ENCODE measurements at regions not wholly inside any gene's neighbourhood (a gene's known extent, or its start where the extent isn't known, plus 50 kb on each side); places are given as distances from the start of the nearest gene placed in this dataset.

GRCh38 chr1:177891809-177892208 lies 78.0 kb downstream of the SEC16B start:
- TF ChIP-seq, protein P1, sequence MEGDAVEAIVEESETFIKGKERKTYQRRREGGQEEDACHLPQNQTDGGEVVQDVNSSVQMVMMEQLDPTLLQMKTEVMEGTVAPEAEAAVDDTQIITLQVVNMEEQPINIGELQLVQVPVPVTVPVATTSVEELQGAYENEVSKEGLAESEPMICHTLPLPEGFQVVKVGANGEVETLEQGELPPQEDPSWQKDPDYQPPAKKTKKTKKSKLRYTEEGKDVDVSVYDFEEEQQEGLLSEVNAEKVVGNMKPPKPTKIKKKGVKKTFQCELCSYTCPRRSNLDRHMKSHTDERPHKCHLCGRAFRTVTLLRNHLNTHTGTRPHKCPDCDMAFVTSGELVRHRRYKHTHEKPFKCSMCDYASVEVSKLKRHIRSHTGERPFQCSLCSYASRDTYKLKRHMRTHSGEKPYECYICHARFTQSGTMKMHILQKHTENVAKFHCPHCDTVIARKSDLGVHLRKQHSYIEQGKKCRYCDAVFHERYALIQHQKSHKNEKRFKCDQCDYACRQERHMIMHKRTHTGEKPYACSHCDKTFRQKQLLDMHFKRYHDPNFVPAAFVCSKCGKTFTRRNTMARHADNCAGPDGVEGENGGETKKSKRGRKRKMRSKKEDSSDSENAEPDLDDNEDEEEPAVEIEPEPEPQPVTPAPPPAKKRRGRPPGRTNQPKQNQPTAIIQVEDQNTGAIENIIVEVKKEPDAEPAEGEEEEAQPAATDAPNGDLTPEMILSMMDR (IDR thresholded peaks at IDR 0.05; ENCODE audit: insufficient read depth, low read length, poor library complexity, severe bottlenecking), result no peak
- no peak for TF ChIP-seq EZH2phosphoT487 (conservative IDR thresholded peaks at IDR 0.05; ENCODE audit: low read length)

Measured in SU-DHL-6 (cell line).